Kidney tubule cell (primary cell): ENCODE measurements at regions not wholly inside any gene's neighbourhood (a gene's known extent, or its start where the extent isn't known, plus 50 kb on each side); places are given as distances from the start of the nearest gene placed in this dataset.
"Not testable (repeated sequence)": the region's sequence is repeated elsewhere in the genome, so short reads cannot be mapped to it uniquely, and the experiment has no call there.

Experiments
- DNase-seq: peaks from one replicate; pipeline ENCODE4 v3.0.0-alpha.2; 2018; ENCODE audit warnings: low spot score

DNA sequence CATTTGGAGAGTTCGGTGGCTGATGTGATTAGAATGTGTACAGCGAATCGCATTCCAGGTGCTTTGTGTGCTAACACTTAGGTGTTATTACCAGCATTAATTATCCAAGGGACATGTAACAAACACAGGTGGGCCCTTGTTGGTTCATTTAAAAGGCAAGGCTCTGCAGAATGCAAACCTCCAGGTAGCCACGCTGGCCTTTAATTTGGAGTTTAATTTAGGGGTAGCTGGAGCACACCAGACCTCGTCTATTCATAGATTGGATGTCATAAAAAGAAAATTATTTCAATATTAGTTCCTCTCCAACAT is 191.1 kb downstream of the MAT2B start:
- no peak for DNase-seq

DNA sequence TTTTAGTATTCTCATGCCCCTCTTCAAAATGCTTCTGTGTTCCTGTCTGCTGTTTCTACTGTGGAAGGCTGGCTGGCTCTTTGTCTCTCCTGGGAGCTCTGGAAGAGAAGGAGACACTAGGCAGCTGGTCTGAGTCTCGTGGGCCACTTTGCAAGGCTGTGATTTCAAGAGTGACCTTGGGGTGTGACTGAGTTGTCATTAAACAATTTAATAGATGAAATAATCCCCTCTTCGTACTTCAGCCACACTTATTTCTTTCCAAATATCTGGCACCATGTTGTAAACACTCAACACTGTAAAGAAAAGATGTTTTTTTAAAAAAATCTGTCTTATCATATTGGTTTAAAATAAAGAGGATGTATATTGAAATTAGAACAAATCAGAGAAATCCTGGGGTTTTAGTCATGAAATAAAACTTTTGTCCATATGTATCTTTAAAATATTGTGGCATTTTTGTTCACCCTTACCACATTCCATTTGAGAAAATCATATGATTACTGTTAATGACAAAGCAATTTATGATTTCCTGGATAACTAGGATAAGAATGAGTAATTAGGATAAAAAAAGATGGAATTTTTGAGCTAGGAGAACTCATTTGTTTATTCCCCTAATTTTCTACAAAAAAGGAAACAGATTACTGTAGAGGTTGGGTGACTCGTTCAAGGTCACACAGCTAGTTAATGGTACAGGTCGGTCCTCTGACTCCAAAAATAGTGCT is 200.8 kb downstream of the MAT2B start:
- no peak for DNase-seq

DNA sequence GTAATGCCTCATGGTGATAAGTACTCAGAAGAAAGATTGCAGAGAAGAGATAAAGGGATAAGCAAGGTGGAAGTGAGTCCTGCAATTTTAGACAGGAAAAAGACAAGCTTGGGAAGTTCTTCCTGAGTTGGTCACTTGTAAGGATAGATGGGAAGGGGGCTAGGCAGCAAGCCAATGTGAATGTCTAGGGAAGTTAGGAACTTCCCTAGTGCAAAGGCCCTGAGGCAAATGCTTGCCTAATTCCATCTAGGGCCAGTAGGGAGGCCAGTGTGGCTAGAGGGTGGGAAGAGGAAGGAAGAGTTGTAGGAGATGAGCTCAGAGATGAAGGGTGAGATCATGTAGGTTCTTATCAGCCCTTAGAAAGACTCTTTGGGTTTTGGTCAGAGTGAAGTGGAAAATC is 206.6 kb downstream of the MAT2B start:
- no peak for DNase-seq

DNA sequence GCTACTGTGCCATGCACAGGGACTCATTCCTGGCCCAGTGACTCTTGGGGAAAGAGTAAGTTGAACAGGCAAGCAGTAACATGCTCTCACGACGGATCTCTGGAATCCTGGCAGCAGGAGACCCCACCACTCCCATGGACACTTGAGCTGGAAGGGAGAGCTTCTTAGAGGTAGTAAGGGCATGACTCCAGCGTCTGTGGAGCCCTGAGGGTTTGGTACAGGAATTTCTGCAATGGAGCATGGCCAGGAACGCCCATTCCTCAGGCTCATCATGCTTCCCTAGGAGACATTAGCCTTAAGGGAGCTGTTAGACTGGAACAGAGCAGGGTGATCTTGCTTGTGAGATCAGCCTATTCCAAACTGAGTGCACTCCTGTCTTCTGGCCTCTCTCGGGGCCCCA is 212.9 kb downstream of the MAT2B start:
- DNase-seq, result no peak

DNA sequence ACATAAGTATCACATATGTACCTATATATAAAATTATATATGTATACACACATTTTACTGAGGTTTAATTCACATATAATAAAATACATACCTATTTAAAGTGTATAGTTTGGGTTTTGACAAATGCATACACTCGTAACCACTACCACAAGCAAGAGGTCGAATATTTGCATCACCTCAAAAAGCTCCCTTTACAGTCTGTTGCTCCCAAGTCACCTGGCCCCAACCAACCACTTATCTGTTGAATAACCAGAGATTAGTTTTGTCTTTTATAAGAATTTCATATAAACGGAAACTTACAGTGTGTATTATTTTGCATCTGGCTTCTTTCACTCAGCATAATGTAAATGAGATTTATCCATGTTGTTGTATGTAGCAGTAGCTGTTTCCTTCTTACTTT is 218.9 kb downstream of the MAT2B start:
- no peak for DNase-seq

DNA sequence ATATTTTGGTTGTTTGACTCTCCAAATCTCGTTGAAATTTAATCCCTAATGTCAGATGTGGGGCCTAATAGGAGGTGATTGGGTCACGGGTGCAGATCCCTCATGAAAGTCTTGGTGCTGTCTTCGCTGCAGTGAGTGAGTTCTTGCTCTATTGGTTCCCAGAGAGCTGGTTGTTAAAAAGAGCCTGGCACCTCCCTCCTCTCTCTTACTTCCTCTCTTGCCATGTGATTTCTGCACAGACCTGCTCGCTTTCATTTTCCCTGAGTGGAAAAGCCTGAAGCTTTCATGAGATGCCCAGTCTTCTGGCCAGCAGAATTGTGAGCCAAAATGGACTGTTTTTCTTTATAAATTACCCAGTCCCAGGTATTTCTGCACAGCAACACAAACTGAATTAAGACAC is 221.6 kb downstream of the MAT2B start:
- DNase-seq, result no peak

DNA sequence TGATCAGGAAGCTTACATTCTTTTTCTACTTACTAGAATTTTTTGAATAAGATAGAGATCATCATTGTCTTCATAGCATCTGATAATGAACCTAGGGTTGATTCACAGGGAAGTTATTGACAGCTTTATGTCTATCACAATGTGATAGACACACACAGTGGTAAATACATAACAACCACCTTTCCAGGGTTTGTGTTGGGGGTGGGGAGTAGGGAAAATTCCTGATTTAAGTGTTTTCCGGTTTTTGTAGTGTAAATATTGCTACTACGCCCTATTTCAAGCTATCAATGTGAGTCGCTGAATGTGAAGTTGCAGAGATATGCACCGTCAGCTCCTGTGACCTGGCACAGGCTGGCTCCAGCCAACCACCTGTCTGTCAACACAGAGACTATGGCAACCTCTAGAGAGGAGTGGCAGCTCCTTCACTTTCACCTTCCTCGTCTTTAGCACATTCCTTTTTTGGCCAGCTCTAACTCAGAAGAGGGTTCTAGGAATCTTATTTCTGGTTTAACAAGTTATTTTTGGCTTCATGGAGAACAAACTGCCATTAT is 224.9 kb downstream of the MAT2B start:
- no peak for DNase-seq

DNA sequence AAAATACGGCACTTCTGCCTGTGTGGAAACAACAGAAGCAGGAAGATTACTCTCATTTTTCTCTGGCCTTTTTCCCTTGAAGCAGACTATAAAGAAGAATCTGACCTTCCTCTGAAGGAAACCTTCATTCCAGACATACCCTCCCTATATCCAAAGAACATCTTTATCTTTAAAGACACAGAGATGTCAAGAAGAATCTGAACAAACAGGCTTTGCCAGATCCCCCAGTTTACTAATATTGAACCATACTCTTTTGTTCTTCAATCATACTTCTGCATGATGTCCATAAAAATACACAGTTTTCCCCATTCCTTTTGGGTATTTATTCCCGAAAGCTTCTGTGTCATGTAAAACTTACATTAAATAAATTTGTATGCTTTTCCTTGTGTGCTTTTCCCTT is 225.8 kb downstream of the MAT2B start:
- no peak for DNase-seq

DNA sequence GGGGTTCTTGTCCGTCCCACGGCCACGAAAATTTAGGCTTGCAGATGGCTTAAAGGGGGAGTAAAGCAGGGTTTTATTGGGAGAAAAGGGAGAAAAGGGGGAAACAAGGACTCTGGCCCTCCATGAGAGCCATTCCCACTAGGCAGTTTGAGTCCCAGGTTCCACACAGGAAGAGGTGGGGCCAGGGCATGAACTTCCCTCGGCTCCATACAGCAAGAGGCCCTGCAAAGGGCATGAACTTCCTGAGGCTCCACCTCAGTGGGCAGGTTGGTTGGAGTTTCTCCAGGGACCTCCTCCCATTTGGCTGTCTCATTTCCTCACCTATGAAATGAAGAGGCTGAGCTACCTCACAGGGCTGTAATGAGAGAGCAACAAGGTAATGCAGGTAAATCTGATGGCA is 229.7 kb downstream of the MAT2B start:
- no peak for DNase-seq

DNA sequence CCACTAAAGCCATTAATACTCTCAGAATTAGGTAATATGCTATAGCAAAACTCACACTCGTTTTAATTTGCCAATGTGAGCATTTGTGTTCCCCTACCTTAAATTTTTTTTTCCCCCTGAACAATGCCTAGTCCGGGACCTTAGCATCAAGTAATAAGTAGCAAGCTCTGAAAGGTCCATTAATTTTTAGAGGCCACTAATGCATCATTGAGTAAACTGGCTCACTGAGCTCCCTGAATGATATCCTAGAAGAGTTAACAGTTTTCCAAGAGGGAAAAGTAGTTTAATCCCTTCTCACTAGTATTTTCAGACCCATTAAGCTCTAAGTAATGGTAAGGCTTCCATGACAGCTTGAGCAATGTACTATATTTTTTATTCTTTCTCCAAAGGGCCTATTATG is 242.2 kb downstream of the MAT2B start:
- no peak for DNase-seq

DNA sequence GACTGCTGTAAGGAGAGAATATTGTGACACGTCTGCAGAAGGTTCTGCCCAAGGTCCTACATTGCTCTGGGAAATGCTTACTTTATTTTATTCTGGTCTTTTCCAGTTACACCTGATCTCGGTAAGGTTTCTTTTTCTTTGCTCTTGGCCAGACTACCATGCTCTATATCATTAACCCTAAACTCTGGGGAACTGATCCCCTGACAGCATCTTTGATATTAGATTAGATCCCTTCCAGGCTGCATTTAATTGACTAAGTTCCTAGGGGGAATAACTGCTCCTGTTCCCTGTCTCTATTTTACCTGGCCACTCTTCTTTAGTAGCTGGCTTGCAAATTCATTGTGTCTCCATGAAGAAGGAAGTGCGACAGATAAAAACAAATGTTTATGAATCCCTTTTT is 243.5 kb downstream of the MAT2B start:
- no peak for DNase-seq

DNA sequence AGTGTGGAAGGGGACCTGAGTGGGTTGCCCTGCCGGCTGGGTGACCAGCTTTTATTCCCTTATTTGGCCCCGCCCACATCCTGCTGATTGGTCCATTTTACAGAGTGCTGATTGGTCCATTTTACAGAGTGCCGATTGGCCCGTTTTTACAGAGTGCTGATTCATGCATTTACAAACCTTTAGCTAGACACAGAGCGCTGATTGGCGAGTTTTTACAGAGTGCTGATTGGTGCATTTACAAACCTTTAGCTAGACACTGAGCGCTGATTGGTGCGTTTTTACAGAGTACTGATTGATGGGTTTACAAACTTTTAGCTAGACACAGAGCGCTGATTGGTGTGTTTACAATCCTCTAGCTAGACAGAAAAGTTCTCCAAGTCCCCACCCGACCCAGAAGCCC is 245.0 kb downstream of the MAT2B start:
- DNase-seq, result not testable (repeated sequence)

DNA sequence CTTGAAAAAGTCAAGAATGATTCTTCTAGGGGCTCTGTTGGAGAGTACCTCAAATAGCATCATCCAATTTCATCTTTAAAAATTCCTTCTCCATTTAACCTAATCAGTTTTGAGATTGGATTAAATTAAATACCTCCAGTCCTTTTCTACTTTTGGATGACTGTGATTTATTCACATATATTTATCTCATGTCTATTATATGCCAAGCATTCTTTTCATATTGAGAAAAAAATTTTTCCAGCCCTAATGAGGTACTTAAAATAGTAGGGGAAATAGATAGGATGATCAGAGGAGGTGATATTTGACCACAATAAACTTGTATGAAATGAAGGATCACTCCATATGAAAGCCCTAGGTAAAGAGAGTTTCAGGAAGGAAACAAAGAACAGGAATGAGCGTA is 250.1 kb downstream of the MAT2B start:
- DNase-seq, result no peak

DNA sequence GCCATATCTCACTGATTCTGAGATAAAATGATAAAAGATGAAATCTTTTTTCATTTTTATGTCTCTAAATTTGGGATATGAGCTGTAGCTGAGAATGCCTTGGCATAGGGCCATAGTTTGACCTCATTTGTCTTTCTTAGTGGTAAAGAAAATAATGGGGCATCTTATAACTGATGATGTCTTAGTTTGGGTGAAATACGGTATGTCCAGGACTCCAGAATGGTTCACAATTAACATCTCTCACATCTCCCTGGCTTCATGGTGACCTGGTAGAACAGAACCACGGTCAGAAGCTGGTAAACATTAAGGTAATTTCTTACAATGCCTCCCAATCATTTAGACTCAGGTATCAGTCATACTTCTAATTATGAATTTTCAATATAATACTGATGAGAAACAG is 250.8 kb downstream of the MAT2B start:
- no peak for DNase-seq

DNA sequence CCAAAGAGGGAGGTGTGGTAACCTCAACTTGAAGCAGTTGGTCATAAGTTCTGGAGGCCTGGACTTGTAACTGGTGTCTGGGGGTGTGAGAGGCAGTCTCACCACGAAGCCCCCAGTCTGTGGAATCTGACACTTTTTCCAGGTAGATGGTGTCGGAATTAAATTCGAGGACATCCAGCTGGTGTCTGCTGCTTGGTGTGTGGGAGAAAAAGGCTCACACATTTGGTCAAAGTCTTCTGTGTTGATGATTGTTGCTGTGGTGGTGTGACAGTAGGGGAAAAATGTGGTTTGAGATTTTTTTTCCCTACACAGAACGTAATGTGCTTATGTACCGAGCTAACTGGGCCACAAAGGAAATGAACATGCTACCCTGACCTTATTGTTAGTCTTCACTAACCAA is 251.9 kb downstream of the MAT2B start:
- DNase-seq, result no peak

DNA sequence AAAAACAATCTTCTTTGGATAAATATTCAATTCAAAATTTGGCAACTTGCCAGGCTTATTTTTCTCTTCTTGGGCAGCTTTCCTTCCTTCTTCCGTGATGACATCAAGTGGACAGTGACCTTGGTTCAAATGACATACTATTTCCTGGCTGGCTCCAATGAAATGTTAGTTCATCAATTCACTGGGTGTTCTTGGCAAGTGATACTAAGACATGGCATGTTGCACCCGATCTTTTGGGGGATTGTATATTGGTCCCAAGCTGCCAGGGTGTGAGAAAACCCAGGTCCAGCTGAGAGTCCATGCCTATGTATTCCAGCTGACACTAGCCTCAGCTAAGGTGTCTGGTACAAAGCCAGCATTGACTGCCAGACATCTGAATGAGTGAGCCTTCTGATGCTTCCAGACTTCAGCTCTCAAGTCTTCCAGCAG is 252.9 kb downstream of the MAT2B start:
- no peak for DNase-seq

DNA sequence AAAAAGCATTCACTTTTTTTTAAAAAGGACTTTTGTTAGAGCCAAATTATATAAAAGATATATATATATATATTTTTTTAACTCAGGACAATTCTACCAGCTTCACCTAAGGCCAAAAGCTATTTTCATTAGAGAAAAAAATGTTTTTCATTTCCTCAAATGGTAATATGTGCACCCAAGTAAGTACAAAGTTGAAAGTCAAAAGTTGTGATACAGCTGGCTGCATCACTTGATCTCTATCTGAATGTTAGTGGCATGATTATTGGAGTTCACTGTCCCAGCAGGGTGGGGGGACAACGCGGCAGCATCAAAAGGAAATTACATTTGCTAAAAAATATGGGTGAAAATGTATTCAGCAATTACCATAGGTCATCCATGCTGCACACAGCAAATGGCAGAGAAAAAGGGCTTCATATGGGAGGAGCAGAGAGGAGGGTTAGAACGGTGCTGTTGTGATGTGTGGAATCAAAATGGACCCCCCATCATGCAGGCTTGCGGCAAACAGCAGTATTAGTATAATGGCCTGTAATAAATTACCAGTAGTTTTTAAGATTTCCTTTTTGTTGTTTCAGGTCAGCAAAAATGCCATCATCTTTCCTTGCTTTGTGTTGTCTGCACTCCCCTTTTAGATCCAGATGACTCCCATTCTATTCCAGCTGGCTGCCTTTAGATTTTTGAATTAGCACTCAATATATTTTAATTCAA is 253.7 kb downstream of the MAT2B start:
- no peak for DNase-seq

DNA sequence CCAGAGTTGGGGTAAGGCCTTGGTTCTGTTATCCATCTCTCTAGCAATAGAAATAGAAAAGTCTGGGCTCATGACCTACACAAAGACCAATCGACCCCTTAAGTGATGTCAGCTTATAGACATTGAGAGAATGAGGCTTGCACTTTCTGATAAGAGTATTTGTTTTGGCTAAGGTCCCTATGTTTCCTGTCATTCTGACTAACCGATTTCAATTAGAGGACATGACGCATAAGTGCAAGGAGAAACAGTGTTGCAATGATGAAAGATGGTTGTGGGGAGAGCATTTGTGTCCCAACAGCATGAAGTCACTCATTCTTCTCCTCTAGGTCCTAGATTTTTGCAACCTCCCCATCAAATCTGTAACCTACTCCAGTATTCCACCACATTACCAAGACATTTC is 255.1 kb downstream of the MAT2B start:
- DNase-seq, result no peak

DNA sequence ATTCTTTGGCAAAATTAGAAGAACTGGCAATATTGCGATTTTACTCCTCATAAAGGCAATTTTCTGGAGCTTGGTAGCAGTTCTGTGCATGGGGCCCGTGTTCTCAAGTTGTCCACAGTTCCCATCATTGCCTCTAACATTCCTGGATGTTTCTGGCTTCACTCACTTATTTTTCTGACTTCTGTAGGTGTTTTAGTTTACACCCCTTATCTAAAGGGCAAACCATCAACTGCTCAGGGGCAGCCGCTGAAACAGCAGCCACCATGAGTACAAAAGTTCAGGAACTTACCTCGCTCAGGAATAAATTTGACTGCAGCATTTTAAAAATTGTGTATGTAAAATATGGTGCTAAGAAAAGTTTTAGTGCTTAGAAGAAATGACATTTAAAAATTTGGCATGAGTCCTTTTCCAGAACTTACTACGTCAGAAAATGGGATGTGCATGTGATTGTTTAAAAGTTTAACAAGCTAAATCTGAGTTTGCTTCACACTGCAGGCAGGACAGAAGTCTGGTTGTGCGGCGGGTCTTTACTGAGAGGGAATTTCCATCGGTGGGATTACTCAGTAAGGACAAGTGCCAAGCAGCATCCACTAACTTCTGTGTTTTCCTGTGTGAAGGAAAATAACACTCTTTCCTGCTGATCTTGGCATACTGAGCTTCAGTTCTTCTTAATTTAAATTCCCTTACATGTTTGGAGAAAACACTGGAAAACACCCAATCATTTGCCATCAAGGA is 261.7 kb downstream of the MAT2B start:
- DNase-seq, result no peak

DNA sequence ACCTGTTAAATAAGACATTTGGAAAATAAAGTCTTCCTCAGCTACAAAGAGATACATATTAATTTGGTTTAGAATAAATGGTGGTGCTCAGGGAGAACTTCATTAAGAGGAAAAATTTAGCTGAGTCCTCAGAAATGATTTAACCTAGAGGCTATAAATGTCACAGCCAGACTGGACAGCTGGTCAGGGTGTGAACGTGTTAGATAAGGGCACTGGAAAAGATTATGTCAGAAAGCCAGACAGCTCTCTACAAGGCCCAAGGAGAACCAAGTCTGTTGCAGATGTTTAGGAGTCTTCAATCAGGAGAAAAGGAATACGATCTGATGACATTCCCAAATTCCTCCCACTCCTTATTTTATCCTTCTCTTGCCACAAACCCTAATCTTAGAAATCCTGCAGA is 265.2 kb downstream of the MAT2B start:
- DNase-seq, result no peak

DNA sequence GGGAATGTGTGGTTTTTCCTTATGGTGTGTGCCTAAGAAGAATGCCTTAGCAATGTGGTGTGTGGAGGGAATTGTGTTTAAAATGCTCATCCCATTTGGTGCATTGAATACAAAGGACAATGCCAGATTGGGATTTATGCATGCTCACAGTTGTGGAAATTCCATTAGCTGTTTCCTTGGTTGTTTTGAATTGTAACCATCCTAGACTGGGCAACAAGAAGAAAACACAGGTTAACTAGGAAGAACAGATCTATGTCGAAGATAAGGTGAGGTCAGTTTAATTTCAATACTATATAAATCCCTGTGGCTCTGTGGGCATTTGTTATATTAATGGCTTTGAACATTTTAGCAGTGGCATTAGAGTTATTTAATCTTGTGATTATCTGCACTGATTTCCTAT is 266.8 kb downstream of the MAT2B start:
- DNase-seq, result no peak

DNA sequence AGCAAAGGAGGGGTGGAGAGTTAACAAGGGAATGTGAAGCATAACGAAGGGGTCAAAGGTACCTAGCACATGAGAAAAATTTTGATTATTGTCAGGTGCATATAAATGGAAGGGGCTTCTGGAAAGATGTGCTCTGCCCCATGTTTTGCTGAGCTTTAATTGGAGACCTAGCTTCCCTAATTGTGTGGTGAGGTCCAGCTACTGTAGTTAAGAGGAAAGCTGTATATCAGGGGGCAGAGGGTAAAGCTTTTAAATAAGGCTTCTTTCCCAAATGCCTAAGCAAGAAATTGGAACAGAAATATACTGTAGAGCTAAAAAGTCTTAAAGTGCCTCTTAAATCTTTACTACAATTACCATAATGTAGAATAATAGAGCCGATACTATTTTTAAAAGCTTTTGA is 267.2 kb downstream of the MAT2B start:
- DNase-seq, result no peak

DNA sequence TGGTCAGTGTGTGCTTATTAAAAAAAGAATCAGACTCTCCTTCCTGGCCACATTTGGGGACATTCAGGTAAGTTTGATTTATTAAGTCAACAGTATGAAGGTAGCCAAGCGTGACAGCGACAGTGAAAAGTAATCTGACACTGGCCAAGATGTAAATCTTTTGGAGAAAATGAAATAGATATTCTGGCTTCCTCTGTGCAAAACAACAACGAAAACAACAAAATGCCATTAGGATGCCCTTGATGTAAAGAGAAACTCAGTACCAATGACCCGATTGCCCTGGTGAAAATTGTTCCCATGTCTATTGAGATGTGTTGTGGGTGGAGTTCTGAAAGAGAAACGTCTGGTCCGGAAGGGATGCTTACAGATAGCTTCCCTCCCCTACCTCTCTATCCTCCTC is 267.8 kb downstream of the MAT2B start:
- DNase-seq, result no peak
